ENCODE measurements at regions not wholly inside any gene's neighbourhood (a gene's known extent, or its start where the extent isn't known, plus 50 kb on each side); places are given as distances from the start of the nearest gene placed in this dataset.

- Histone ChIP-seq H3K4me3 (no peak overlapping the region), H3K36me3 (ENCODE audit: insufficient read depth, low read length) (no peaks in the 10 kb centered on the region)
Observed at GRCh38 chr17:63306855-63307254, 139.3 kb downstream of the CYB561 start.

GRCh38 chr17:63308272-63308671 is 137.8 kb downstream of the CYB561 start:
- H3K9me3 ChIP-seq (ENCODE audit: low read depth, low read length) = no peaks in the 10 kb centered on the region
- H3K27ac ChIP-seq = no peak overlapping the region
- TF ChIP-seq FOXP2 (optimal IDR thresholded peaks at IDR 0.05; ENCODE audit: control extremely low read depth, extremely low read length, insufficient read depth) (no peak), EZH2 (IDR thresholded peaks at IDR 0.05) (no peak), POLR2AphosphoS5 (IDR thresholded peaks at IDR 0.05; ENCODE audit: borderline replicate concordance, low read depth, low read length) (no peak)
- no peak for DNase-seq (ENCODE audit: low read depth, low spot score)
- H3K4me3 ChIP-seq = no peak overlapping the region
- no peak overlapping the region for H3K9ac ChIP-seq (ENCODE audit: insufficient read length)
- no peaks in the 10 kb centered on the region for H3K36me3 ChIP-seq (ENCODE audit: insufficient read depth, low read length)

More at GRCh38 chr17:63306855-63307254, 139.3 kb downstream of the CYB561 start:
- TF ChIP-seq FOXP2 (optimal IDR thresholded peaks at IDR 0.05; ENCODE audit: control extremely low read depth, extremely low read length, insufficient read depth) (no peak), POLR2AphosphoS5 (IDR thresholded peaks at IDR 0.05; ENCODE audit: borderline replicate concordance, low read depth, low read length) (no peak), EZH2 (IDR thresholded peaks at IDR 0.05) (no peak)
- Histone ChIP-seq H3K9ac (ENCODE audit: insufficient read length) (no peak overlapping the region), H3K27ac (no peak overlapping the region), H3K9me3 (ENCODE audit: low read depth, low read length) (no peaks in the 10 kb centered on the region)
- DNase-seq (ENCODE audit: low read depth, low spot score) = no peak

GRCh38 chr17:63309021-63309420 is 137.1 kb downstream of the CYB561 start:
- DNase-seq (ENCODE audit: low read depth, low spot score) = no peak
- TF ChIP-seq EZH2 (IDR thresholded peaks at IDR 0.05) = no peak
- TF ChIP-seq POLR2AphosphoS5 (IDR thresholded peaks at IDR 0.05; ENCODE audit: borderline replicate concordance, low read depth, low read length) = no peak
- TF ChIP-seq FOXP2 (optimal IDR thresholded peaks at IDR 0.05; ENCODE audit: control extremely low read depth, extremely low read length, insufficient read depth) = no peak
- no peak overlapping the region for H3K27ac ChIP-seq

GRCh38 chr17:63311416-63311937 is 134.6 kb downstream of the CYB561 start:
- no peak overlapping the region for H3K9ac ChIP-seq (ENCODE audit: insufficient read length)
- TF ChIP-seq POLR2AphosphoS5 (IDR thresholded peaks at IDR 0.05; ENCODE audit: borderline replicate concordance, low read depth, low read length) = no peak
- no peak for TF ChIP-seq EZH2 (IDR thresholded peaks at IDR 0.05)
- TF ChIP-seq FOXP2 (optimal IDR thresholded peaks at IDR 0.05; ENCODE audit: control extremely low read depth, extremely low read length, insufficient read depth) = no peak
- no peak for DNase-seq (ENCODE audit: low read depth, low spot score)
- H3K27ac ChIP-seq = no peak overlapping the region
- H3K36me3 ChIP-seq (ENCODE audit: insufficient read depth, low read length) = no peaks in the 10 kb centered on the region
- no peaks in the 10 kb centered on the region for H3K9me3 ChIP-seq (ENCODE audit: low read depth, low read length)
- H3K4me3 ChIP-seq = no peak overlapping the region

More at GRCh38 chr17:63309021-63309420, 137.1 kb downstream of the CYB561 start:
- H3K4me3 ChIP-seq = no peak overlapping the region
- no peak overlapping the region for H3K9ac ChIP-seq (ENCODE audit: insufficient read length)
- H3K9me3 ChIP-seq (ENCODE audit: low read depth, low read length) = no peaks in the 10 kb centered on the region
- no peaks in the 10 kb centered on the region for H3K36me3 ChIP-seq (ENCODE audit: insufficient read depth, low read length)

- Histone ChIP-seq H3K27ac (no peak overlapping the region), H3K9me3 (ENCODE audit: low read depth, low read length) (no peaks in the 10 kb centered on the region), H3K36me3 (ENCODE audit: insufficient read depth, low read length) (no peaks in the 10 kb centered on the region), H3K9ac (ENCODE audit: insufficient read length) (no peak overlapping the region), H3K4me3 (no peak overlapping the region)
- DNase-seq (ENCODE audit: low read depth, low spot score) = no peak
- TF ChIP-seq POLR2AphosphoS5 (IDR thresholded peaks at IDR 0.05; ENCODE audit: borderline replicate concordance, low read depth, low read length) = no peak
- no peak for TF ChIP-seq EZH2 (IDR thresholded peaks at IDR 0.05)
- TF ChIP-seq FOXP2 (optimal IDR thresholded peaks at IDR 0.05; ENCODE audit: control extremely low read depth, extremely low read length, insufficient read depth) = no peak
Observed at GRCh38 chr17:63314761-63315160, 131.3 kb downstream of the CYB561 start.

- H3K9me3 ChIP-seq (ENCODE audit: low read depth, low read length) = no peaks in the 10 kb centered on the region
- no peak overlapping the region for H3K27ac ChIP-seq
- H3K4me3 ChIP-seq = no peak overlapping the region
- no peak overlapping the region for H3K9ac ChIP-seq (ENCODE audit: insufficient read length)
- DNase-seq (ENCODE audit: low read depth, low spot score) = no peak
- no peaks in the 10 kb centered on the region for H3K36me3 ChIP-seq (ENCODE audit: insufficient read depth, low read length)
- TF ChIP-seq FOXP2 (optimal IDR thresholded peaks at IDR 0.05; ENCODE audit: control extremely low read depth, extremely low read length, insufficient read depth) (no peak), POLR2AphosphoS5 (IDR thresholded peaks at IDR 0.05; ENCODE audit: borderline replicate concordance, low read depth, low read length) (no peak)
Observed at GRCh38 chr17:63316100-63316499, 130.0 kb downstream of the CYB561 start.

GRCh38 chr17:63317166-63317840 is 128.8 kb downstream of the CYB561 start:
- TF ChIP-seq FOXP2 (optimal IDR thresholded peaks at IDR 0.05; ENCODE audit: control extremely low read depth, extremely low read length, insufficient read depth) (no peak), POLR2AphosphoS5 (IDR thresholded peaks at IDR 0.05; ENCODE audit: borderline replicate concordance, low read depth, low read length) (no peak), EZH2 (IDR thresholded peaks at IDR 0.05) (no peak)
- H3K27ac ChIP-seq = no peak overlapping the region
- no peak overlapping the region for H3K4me3 ChIP-seq
- H3K9me3 ChIP-seq (ENCODE audit: low read depth, low read length) = no peaks in the 10 kb centered on the region
- no peaks in the 10 kb centered on the region for H3K36me3 ChIP-seq (ENCODE audit: insufficient read depth, low read length)
- no peak for DNase-seq (ENCODE audit: low read depth, low spot score)
- H3K9ac ChIP-seq (ENCODE audit: insufficient read length) = no peak overlapping the region

GRCh38 chr17:63325808-63326207 is 120.3 kb downstream of the CYB561 start:
- Histone ChIP-seq H3K9me3 (ENCODE audit: low read depth, low read length) (no peaks in the 10 kb centered on the region), H3K27ac (no peak overlapping the region), H3K4me3 (no peak overlapping the region), H3K36me3 (ENCODE audit: insufficient read depth, low read length) (no peaks in the 10 kb centered on the region), H3K9ac (ENCODE audit: insufficient read length) (no peak overlapping the region)
- no peak for DNase-seq (ENCODE audit: low read depth, low spot score)
- no peak for TF ChIP-seq EZH2 (IDR thresholded peaks at IDR 0.05)

GRCh38 chr17:63329876-63330275 is 116.2 kb downstream of the CYB561 start:
- H3K9me3 ChIP-seq (ENCODE audit: low read depth, low read length) = no peaks in the 10 kb centered on the region
- H3K36me3 ChIP-seq (ENCODE audit: insufficient read depth, low read length) = no peaks in the 10 kb centered on the region
- H3K27ac ChIP-seq = peak overlapping the region; percentile 54; the same call in 1 of the 2 replicates
- H3K9ac ChIP-seq (ENCODE audit: insufficient read length) = no peak overlapping the region
- TF ChIP-seq POLR2AphosphoS5 (IDR thresholded peaks at IDR 0.05; ENCODE audit: borderline replicate concordance, low read depth, low read length) = no peak
- TF ChIP-seq FOXP2 (optimal IDR thresholded peaks at IDR 0.05; ENCODE audit: control extremely low read depth, extremely low read length, insufficient read depth) = no peak
- TF ChIP-seq EZH2 (IDR thresholded peaks at IDR 0.05) = no peak
- H3K4me3 ChIP-seq = no peak overlapping the region
- DNase-seq (ENCODE audit: low read depth, low spot score) = no peak
